GM18508 (cell line): ENCODE measurements at regions not wholly inside any gene's neighbourhood (a gene's known extent, or its start where the extent isn't known, plus 50 kb on each side); places are given as distances from the start of the nearest gene placed in this dataset.

Experiments
- ATAC-seq: cut with Tn5 transposase; IDR thresholded peaks from one replicate; pipeline ENCODE4 v1.9.1; 2021; ENCODE audit warnings: moderate number of reproducible peaks; ENCODE audit not compliant: insufficient read depth, unreplicated experiment

DNA sequence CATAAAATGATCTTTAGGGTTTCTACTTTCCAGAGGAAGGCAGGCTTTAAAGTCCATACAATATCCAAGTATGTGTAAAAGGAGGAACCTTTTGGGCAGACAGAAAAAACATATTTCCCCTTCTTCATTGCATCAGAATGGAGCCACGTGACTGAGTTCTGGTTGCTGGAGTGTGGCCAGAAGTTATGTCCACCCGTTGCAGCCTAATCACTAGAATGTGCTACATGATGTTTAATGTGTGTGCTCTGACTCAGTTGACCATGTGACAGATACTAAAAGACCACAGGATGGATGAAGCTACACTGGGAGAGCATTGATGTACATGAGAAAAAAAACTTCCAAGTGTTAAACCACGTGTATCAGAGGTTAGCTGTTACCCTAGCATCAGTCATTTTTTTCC lies 460.9 kb downstream of the RIT2 start:
- ATAC-seq = no peak

DNA sequence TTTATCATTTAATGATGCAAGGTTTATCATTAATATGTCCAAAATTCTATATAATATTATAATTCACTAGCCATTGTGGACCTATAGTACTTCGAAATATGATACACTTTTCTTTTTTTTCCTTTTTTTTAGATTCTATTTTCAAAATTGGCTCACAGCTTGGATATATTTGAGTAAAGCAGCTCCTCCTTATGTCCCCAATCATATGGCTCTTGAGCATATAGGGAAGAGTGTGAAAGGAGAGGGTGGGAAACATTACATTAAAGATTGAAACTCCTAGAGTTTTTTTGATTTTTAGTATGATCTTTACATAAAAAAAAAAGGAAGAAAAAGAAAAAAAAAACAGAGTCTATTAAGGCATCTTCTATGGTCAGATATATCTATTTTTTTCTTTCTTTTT lies 457.9 kb downstream of the RIT2 start:
- no peak for ATAC-seq

DNA sequence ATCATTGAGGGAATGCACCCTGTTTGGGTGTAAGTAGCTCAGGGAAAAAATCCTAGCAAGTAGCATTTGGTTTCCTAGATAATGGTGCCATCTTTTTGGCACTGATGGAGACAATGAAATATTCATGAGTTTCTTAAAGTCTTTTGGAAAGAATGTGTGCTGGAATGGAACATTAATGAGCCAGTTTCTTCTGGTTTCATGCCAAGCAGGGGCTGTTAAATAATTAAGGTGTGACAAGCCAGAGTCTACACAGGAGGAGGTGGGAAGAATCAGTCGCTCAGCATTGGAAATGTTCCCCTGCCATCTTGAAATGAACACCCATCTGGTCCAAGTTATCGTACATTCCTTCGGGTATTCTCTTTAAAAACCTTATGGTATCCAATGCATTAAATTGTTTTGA lies 457.3 kb downstream of the RIT2 start:
- ATAC-seq = no peak

DNA sequence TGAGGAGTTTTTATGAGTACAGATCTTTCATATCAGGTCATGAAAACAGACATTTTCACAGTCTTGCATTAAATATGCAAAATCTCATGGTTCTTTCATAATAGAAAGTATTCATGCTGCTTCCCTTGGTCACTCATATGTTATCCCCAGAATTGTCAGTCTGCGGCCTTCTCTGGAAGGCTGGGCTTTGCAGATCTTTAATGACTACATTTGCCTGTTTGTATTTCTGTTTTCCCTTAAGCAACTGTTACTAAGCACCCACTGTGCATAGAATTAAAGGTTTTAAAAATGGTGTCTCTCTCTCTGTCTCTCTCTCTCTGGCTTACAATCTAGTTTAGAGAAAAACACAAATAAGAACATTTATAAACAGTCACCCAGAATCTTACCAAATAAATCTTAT lies 456.3 kb downstream of the RIT2 start:
- no peak for ATAC-seq

DNA sequence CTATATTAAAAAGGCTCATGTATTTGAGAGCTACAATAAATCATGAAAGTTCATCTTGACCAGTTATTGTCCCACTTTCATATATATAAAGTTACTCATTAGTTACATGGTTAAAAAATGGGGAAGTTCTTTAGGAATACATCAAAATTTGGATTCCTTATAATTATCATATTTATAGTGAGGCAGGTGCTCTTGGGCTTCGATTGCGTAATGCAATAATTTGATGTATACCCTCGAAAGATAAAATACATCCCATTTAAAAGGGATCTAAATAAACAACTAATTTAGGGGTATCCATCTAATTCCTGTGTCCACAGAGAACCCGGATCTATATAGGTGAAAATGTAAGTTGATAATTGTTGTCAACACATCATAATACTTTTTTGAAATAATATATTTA lies 444.6 kb downstream of the RIT2 start:
- ATAC-seq = no peak

DNA sequence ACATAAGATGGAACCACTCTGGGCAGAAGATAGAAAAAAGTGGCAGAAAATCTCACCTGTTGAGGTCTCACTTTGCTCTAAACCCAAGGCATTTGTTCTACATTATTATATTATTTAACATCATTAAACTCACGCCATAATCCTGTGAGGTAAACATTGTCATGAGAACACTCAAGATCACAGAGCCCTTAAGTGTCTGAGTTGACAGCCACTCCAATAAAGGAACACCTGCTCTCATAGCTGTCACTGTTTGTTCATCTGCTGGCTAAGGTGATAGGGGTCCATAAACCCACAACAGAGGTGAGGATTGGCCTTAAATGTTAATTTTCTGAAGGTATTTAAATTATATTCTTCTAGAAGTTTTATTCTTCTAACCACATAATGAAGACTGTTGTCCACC lies 439.7 kb downstream of the RIT2 start:
- no peak for ATAC-seq

DNA sequence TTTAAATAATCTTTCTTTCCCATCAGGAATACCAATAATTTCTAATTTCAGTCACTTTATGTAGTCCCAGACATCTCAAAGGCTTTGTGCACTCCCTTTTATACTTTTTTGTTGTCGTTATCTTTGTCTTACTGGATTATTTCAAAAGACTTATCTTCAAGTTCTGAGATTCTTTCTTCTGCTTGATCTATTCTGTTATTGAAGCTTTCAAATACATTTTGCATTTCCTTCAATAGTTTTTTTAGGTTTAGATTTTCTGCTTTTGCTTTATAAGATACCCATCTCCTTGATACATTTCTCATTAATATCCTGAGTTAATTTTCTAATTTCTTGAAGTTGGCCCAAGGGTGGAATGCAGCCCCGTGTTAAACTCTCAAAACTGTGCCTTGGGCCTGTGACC lies 432.4 kb downstream of the RIT2 start:
- no peak for ATAC-seq

DNA sequence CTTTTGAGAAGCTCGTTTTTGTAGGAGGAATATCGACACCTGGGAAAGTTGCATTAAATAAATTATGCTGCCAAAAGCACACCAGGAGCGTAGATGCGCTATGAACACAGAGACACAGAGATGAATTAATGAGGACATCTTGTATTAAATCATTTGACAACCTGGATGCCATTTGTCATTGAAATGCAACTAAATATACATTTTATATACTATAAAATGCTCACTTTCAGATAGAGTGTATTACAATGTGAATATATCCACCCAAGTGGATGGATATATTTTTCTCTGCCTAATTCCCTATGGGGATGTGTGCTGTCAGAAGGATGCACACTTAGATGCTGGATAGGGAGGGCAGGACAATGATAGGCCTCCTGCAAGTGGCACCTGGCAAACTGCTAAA lies 426.2 kb downstream of the RIT2 start:
- ATAC-seq = no peak
